A549 (cell line): ENCODE measurements at regions not wholly inside any gene's neighbourhood (a gene's known extent, or its start where the extent isn't known, plus 50 kb on each side); places are given as distances from the start of the nearest gene placed in this dataset.

Source experiments
- ATAC-seq, 2 experiments: fragments of 200-7000 bp in 1 of 2; fragments of >200 bp in 1 of 2; cut with Nextera tagmentation in 1 of 2; cut with Tn5 transposase in 1 of 2; 3 replicates each; pipeline versions ENCODE4 v1.8.0 to v1.9.1; 2018 to 2020; ENCODE audit warnings: mild to moderate bottlenecking in 1 of 2, moderate library complexity in 1 of 2
- CTCF ChIA-PET: fragments of 300-600 bp; sonication (Branson Sonifier 250); formaldehyde crosslinking; extraction: SDS; loops from one replicate; lab custom pipeline; 2021; ENCODE audit warnings: antibody characterized with exemption, inconsistent platforms; lab: Yijun Ruan, JAX
- POLR2A ChIA-PET: fragments of 350-600 bp; formaldehyde crosslinking; extraction: SDS; loops from one replicate; lab custom pipeline; 2021; ENCODE audit warnings: antibody characterized with exemption, inconsistent platforms; lab: Yijun Ruan, JAX
- DNase-seq, 2 experiments: peaks; one replicate each; pipeline versions ENCODE4 v3.0.0 to v3.0.0-alpha.2; 2011 to 2016; ENCODE audit warnings: low read depth in 1 of 2, low spot score in 1 of 2
- FAIRE-seq: peaks from 2 replicates; lab custom pipeline; 2011; peaks lifted over from hg19 to GRCh38; lab: Jason Lieb, UNC
- H3K27ac ChIP-seq, 2 experiments: fragments of >200 bp; sonication (Bioruptor Twin); formaldehyde crosslinking; 3 replicates each; pipeline ENCODE4 v1.5.1; 2016 to 2017
- H3K4me1 ChIP-seq: fragments of >200 bp; sonication (Bioruptor Twin); formaldehyde crosslinking; 3 replicates; pipeline ENCODE4 v1.6.1; 2016
- H3K4me2 ChIP-seq: fragments of >200 bp; sonication (Bioruptor Twin); formaldehyde crosslinking; 3 replicates; pipeline ENCODE4 v1.6.1; 2016
- H3K4me3 ChIP-seq: fragments of >200 bp; sonication (Bioruptor Twin); formaldehyde crosslinking; 3 replicates; pipeline ENCODE4 v1.5.1; 2016
- H3K9me3 ChIP-seq: fragments of >200 bp; sonication (Bioruptor Twin); formaldehyde crosslinking; 3 replicates; pipeline ENCODE4 v1.6.1; 2016
- CEBPB ChIP-seq, 2 experiments: fragments of >200 bp in 1 of 2; sonication (Bioruptor Twin) in 1 of 2; formaldehyde crosslinking in 1 of 2; IDR thresholded peaks; 2 replicates each; pipeline ENCODE4 v1.6.1; 2012 to 2016
- EHF ChIP-seq: fragments of 250-450 bp; sonication (Bioruptor Pico); IDR thresholded peaks from 2 replicates; pipeline ENCODE4 v1.5.0; 2020; ENCODE audit warnings: mild to moderate bottlenecking
- EHMT2 ChIP-seq: fragments of 200-600 bp; sonication (generic); IDR thresholded peaks from 2 replicates; pipeline ENCODE4 v1.6.1; 2016; ENCODE audit warnings: antibody characterized with exemption, low read depth, mild to moderate bottlenecking, moderate library complexity
- EP300 ChIP-seq, 2 experiments: fragments of >200 bp; sonication (Bioruptor Twin); formaldehyde crosslinking; IDR thresholded peaks; 2 replicates in 1 of 2; 3 replicates in 1 of 2; pipeline ENCODE4 v1.6.1; 2016 to 2017
- ESRRA ChIP-seq: fragments of 150-350 bp; IDR thresholded peaks from 2 replicates; pipeline ENCODE4 v1.6.1; 2014; ENCODE audit warnings: mild to moderate bottlenecking, low read length, borderline replicate concordance
- FOSB ChIP-seq: fragments of 250-450 bp; sonication (Bioruptor Pico); IDR thresholded peaks from 2 replicates; pipeline ENCODE4 v1.5.0; 2020; ENCODE audit warnings: mild to moderate bottlenecking, moderate library complexity
- FOSL2 ChIP-seq, 2 experiments: fragments of 450-650 bp in 1 of 2; fragments of >200 bp in 1 of 2; sonication (Bioruptor Twin) in 1 of 2; formaldehyde crosslinking; IDR thresholded peaks; 2 replicates each; pipeline versions ENCODE4 v1.5.0 to v1.6.1; 2016 to 2020; ENCODE audit warnings: mild to moderate bottlenecking in 1 of 2, moderate library complexity in 1 of 2
- FOXS1 ChIP-seq: fragments of 250-450 bp; sonication (Bioruptor Pico); IDR thresholded peaks from 2 replicates; pipeline ENCODE4 v1.5.0; 2020; ENCODE audit warnings: mild to moderate bottlenecking, moderate library complexity
- GATA3 ChIP-seq: IDR thresholded peaks from 2 replicates; pipeline ENCODE4 v1.6.1; 2012; ENCODE audit warnings: borderline replicate concordance
- HOXB13 ChIP-seq: fragments of 250-450 bp; sonication (Bioruptor Pico); IDR thresholded peaks from 2 replicates; pipeline ENCODE4 v1.5.0; 2020; ENCODE audit warnings: low read depth, mild to moderate bottlenecking, moderate library complexity
- JUN ChIP-seq, 2 experiments: fragments of >200 bp; sonication (Bioruptor Twin); formaldehyde crosslinking; IDR thresholded peaks; 2 replicates in 1 of 2; 3 replicates in 1 of 2; pipeline ENCODE4 v1.6.1; 2016 to 2017
- JUNB ChIP-seq: fragments of >200 bp; sonication (Bioruptor Twin); formaldehyde crosslinking; IDR thresholded peaks from 2 replicates; pipeline ENCODE4 v1.6.1; 2016
- KDM5A ChIP-seq: fragments of 200-600 bp; sonication (generic); IDR thresholded peaks from 2 replicates; pipeline ENCODE4 v1.6.1; 2016; ENCODE audit warnings: antibody characterized with exemption, mild to moderate bottlenecking
- MAFK ChIP-seq: fragments of 450-650 bp; IDR thresholded peaks from 2 replicates; pipeline ENCODE4 v1.6.1; 2014; ENCODE audit not compliant: partially characterized antibody
- MYC ChIP-seq: IDR thresholded peaks from 2 replicates; pipeline ENCODE4 v1.6.1; 2012; ENCODE audit warnings: mild to moderate bottlenecking, inconsistent platforms, low read length, improper control_type of control experiment, borderline replicate concordance
- NPAS2 ChIP-seq: fragments of 250-450 bp; sonication (Bioruptor Pico); IDR thresholded peaks from 2 replicates; pipeline ENCODE4 v1.8.0; 2022; ENCODE audit warnings: mild to moderate bottlenecking, moderate library complexity, borderline replicate concordance
- POLR2AphosphoS2 ChIP-seq: conservative IDR thresholded peaks from 2 replicates; pipeline ENCODE4 v1.6.1; 2012; ENCODE audit warnings: low read length, improper control_type of control experiment, inconsistent platforms
- RAD21 ChIP-seq, 2 experiments: fragments of >200 bp in 1 of 2; sonication (Bioruptor Twin) in 1 of 2; formaldehyde crosslinking in 1 of 2; IDR thresholded peaks in 1 of 2; conservative IDR thresholded peaks in 1 of 2; 2 replicates in 1 of 2; 3 replicates in 1 of 2; pipeline ENCODE4 v1.6.1; 2012 to 2018; ENCODE audit warnings: inconsistent platforms in 1 of 2
- RARB ChIP-seq: fragments of 250-450 bp; sonication (Bioruptor Pico); IDR thresholded peaks from 2 replicates; pipeline ENCODE4 v1.8.0; 2021; ENCODE audit warnings: mild to moderate bottlenecking, moderate library complexity
- RCOR1 ChIP-seq: fragments of 150-350 bp; IDR thresholded peaks from 2 replicates; pipeline ENCODE4 v1.6.1; 2014; ENCODE audit warnings: antibody characterized with exemption, low read length, low read depth
- ZC3H11A ChIP-seq: fragments of 450-650 bp; IDR thresholded peaks from 2 replicates; pipeline ENCODE4 v1.6.1; 2014; ENCODE audit warnings: antibody characterized with exemption, mild to moderate bottlenecking
- WGBS: methylation state at CpG from one replicate; pipeline ENCODE4 v1.1.6; 2017; ENCODE audit errors: missing lambda C conversion rate; 5-methylcytosine and 5-hydroxymethylcytosine counted together
- TF ChIP-seq, protein P1 (sequence below): IDR thresholded peaks from 2 replicates; pipeline ENCODE4 v1.6.1; 2012; ENCODE audit warnings: low read depth, borderline replicate concordance
- TF ChIP-seq, protein P2 (sequence below): fragments of 150-350 bp; IDR thresholded peaks from 2 replicates; pipeline ENCODE4 v1.6.1; 2014; ENCODE audit warnings: low read depth, mild to moderate bottlenecking, low read length
- TF ChIP-seq, protein P3 (sequence below): fragments of 250-450 bp; sonication (Bioruptor Pico); IDR thresholded peaks from 2 replicates; pipeline ENCODE4 v1.5.0; 2020; ENCODE audit warnings: low read depth, mild to moderate bottlenecking, moderate library complexity

DNA sequence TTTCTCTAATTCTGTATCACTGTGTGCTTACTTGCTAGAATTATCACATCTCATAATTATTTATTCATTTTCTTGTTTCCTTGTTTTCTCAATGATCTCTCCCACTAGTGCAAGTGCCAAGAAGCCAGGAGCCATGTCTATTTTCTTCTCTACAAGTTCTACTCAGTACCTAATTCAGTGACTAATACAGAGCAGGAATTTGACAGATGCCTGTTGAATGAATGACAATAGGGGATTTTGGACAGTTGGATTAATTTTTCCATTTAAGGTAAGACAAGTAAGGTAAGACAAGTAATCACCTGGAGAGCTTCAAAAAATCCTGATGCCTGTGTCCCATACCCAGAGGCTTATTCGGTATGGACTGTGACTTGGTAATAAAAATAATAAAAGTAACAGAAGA lies 81.0 kb downstream of the EDN1 start:
- TF ChIP-seq KDM5A (no peak), FOSB (CRISPR knock-in tag) (no peak), NPAS2 (CRISPR knock-in tag) (no peak), RAD21 (conservative IDR thresholded peaks at IDR 0.05 in 1 of 2, IDR thresholded peaks at IDR 0.05 in 1 of 2) (no peak), HOXB13 (CRISPR knock-in tag) (no peak), RCOR1 (no peak), MYC (no peak), EHF (CRISPR knock-in tag) (no peak), POLR2AphosphoS2 (no peak), EHMT2 (no peak)
- ChIA-PET CTCF (interaction anchor here (1.2 to 1.4 kb wide), 2 partner anchors 82 to 232 kb away, joined by 4 to 5 read pairs; no protein-coding TSS in a partner anchor), POLR2A (interaction anchor here (0.8 kb wide), 1 partner anchor 79 kb away, joined by 3 read pairs; no protein-coding TSS in a partner anchor)
- Histone ChIP-seq H3K9me3 (no peaks in the 10 kb centered on the region), H3K27ac (peak overlapping the region; percentile 71 to 92), H3K4me2 (peak overlapping the region; percentile 63), H3K4me3 (no peak overlapping the region), H3K4me1 (peaks cover 51% of the 10 kb centered on the region)
- no peak for DNase-seq
- WGBS, result 82% methylated on average over 1 of the region's 1 CpG
- peak; percentile 34 to 41; a peak in 3 of 6 replicates for ATAC-seq
- no peak for FAIRE-seq

DNA sequence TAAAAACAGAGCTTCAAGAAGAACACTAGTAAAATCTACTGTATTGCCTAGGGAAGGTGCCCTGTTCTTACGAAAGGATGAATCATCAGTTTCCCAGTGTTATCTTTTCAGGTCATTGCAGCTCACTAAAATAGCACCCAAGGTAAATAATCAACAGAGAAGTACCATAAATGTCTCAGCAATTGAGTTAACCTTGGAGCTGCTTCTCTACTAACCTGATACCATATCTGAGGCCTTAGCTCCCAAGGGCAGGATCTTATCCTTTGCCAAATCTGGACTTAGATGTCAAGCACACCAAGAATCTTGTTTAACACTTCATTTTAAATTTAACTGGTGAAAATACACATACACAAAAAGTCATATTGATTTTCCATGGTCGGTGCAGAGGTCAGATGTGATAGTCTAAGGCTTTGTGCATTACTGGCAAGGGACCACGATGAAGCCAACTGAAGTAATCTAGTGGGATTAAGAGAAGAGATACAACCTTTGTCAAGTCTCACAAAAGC lies 81.5 kb downstream of the EDN1 start:
- Histone ChIP-seq H3K9me3 (0 out of 3 replicates have a peak, but pooled peaks cover under 1% of the 10 kb centered on the region), H3K27ac (peak overlapping the region; percentile 71 to 92), H3K4me2 (peak overlapping the region; percentile 63), H3K4me3 (no peak overlapping the region), H3K4me1 (peaks cover 46% of the 10 kb centered on the region)
- 20% methylated on average over 3 of the region's 3 CpGs for WGBS
- TF ChIP-seq ZC3H11A (no peak), RARB (CRISPR knock-in tag) (no peak), MAFK (peak; percentile 87), NPAS2 (CRISPR knock-in tag) (no peak), FOXS1 (CRISPR knock-in tag) (0 out of 2 replicates have a peak, but pooled peaks have one; percentile 32), EP300 (IDR thresholded peaks at IDR 0.05) (peak in 1 of 2 experiments; percentile 48; a peak in 2 of 5 replicates), JUNB (peak; percentile 59), FOSL2 (IDR thresholded peaks at IDR 0.05) (peak; percentile 73), FOSL2 (CRISPR knock-in tag; IDR thresholded peaks at IDR 0.05) (peak; percentile 90), CEBPB (IDR thresholded peaks at IDR 0.05) (peak; percentile 43 to 82; a peak in 3 of 4 replicates), MYC (no peak), ESRRA (no peak), JUN (IDR thresholded peaks at IDR 0.05) (peak; percentile 52 to 69; a peak in 3 of 5 replicates), GATA3 (peak; percentile 71; the same call in 1 of the 2 replicates)
- TF ChIP-seq, protein P1, sequence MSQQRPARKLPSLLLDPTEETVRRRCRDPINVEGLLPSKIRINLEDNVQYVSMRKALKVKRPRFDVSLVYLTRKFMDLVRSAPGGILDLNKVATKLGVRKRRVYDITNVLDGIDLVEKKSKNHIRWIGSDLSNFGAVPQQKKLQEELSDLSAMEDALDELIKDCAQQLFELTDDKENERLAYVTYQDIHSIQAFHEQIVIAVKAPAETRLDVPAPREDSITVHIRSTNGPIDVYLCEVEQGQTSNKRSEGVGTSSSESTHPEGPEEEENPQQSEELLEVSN, result no peak
- TF ChIP-seq, protein P2, sequence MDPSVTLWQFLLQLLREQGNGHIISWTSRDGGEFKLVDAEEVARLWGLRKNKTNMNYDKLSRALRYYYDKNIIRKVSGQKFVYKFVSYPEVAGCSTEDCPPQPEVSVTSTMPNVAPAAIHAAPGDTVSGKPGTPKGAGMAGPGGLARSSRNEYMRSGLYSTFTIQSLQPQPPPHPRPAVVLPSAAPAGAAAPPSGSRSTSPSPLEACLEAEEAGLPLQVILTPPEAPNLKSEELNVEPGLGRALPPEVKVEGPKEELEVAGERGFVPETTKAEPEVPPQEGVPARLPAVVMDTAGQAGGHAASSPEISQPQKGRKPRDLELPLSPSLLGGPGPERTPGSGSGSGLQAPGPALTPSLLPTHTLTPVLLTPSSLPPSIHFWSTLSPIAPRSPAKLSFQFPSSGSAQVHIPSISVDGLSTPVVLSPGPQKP, result no peak
- TF ChIP-seq, protein P3, sequence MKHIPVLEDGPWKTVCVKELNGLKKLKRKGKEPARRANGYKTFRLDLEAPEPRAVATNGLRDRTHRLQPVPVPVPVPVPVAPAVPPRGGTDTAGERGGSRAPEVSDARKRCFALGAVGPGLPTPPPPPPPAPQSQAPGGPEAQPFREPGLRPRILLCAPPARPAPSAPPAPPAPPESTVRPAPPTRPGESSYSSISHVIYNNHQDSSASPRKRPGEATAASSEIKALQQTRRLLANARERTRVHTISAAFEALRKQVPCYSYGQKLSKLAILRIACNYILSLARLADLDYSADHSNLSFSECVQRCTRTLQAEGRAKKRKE (CRISPR knock-in tag), result no peak
- peak; percentile 65 for FAIRE-seq
- peak; percentile 46 to 78 for DNase-seq
- POLR2A ChIA-PET, result interaction anchor here (0.8 kb wide), 1 partner anchor 80 kb away, joined by 3 read pairs; no protein-coding TSS in a partner anchor
- ATAC-seq, result peak; percentile 71 to 88
- CTCF ChIA-PET, result interaction anchor here (1.2 to 1.4 kb wide), 2 partner anchors 82 to 231 kb away, joined by 4 to 5 read pairs; no protein-coding TSS in a partner anchor
